OCI-LY3 (cell line): ENCODE measurements at regions not wholly inside any gene's neighbourhood (a gene's known extent, or its start where the extent isn't known, plus 50 kb on each side); places are given as distances from the start of the nearest gene placed in this dataset.

Experiments
- EZH2phosphoT487 ChIP-seq: fragments of 200-600 bp; shearing (Covaris generic); IDR thresholded peaks from 2 replicates; pipeline ENCODE4 v1.6.1; 2018; ENCODE audit warnings: antibody characterized with exemption, mixed run types, low read depth
- TF ChIP-seq, protein P1 (sequence below): fragments of 200-600, 300-600 bp; sonication (generic); IDR thresholded peaks from 2 replicates; pipeline ENCODE4 v1.5.1; 2014; ENCODE audit warnings: antibody characterized with exemption, low read length, low read depth

GRCh38 chr1:182242641-182243040 lies 148.9 kb downstream of the GLUL start:
- TF ChIP-seq, protein P1, sequence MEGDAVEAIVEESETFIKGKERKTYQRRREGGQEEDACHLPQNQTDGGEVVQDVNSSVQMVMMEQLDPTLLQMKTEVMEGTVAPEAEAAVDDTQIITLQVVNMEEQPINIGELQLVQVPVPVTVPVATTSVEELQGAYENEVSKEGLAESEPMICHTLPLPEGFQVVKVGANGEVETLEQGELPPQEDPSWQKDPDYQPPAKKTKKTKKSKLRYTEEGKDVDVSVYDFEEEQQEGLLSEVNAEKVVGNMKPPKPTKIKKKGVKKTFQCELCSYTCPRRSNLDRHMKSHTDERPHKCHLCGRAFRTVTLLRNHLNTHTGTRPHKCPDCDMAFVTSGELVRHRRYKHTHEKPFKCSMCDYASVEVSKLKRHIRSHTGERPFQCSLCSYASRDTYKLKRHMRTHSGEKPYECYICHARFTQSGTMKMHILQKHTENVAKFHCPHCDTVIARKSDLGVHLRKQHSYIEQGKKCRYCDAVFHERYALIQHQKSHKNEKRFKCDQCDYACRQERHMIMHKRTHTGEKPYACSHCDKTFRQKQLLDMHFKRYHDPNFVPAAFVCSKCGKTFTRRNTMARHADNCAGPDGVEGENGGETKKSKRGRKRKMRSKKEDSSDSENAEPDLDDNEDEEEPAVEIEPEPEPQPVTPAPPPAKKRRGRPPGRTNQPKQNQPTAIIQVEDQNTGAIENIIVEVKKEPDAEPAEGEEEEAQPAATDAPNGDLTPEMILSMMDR = no peak
- no peak for TF ChIP-seq EZH2phosphoT487
